ENCODE measurements at regions not wholly inside any gene's neighbourhood (a gene's known extent, or its start where the extent isn't known, plus 50 kb on each side); places are given as distances from the start of the nearest gene placed in this dataset.

- Mint-ChIP-seq H3K4me1 (ENCODE audit: low read depth, unreplicated experiment) (no peaks in the 10 kb centered on the region), H3K27ac (ENCODE audit: unreplicated experiment) (no peak overlapping the region), H3K4me3 (ENCODE audit: unreplicated experiment) (no peak overlapping the region), H3K36me3 (ENCODE audit: insufficient read depth, unreplicated experiment) (no peaks in the 10 kb centered on the region), H3K9me3 (ENCODE audit: unreplicated experiment) (no peaks in the 10 kb centered on the region), H3K27me3 (ENCODE audit: insufficient read depth, unreplicated experiment) (no peaks in the 10 kb centered on the region)
- intact Hi-C loops (cut with micrococcal nuclease; ENCODE audit: unreplicated experiment), result no loop called here
- no peak for DNase-seq
- H3K9me3 ChIP-seq, result no peaks in the 10 kb centered on the region
- BruUV-seq (replicated peaks), result no TSS peak
- ChIA-PET CTCF (no interaction called here), POLR2A (no interaction called here)
- no peaks in the 10 kb centered on the region for H3K4me1 ChIP-seq
- TF ChIP-seq, protein P1, sequence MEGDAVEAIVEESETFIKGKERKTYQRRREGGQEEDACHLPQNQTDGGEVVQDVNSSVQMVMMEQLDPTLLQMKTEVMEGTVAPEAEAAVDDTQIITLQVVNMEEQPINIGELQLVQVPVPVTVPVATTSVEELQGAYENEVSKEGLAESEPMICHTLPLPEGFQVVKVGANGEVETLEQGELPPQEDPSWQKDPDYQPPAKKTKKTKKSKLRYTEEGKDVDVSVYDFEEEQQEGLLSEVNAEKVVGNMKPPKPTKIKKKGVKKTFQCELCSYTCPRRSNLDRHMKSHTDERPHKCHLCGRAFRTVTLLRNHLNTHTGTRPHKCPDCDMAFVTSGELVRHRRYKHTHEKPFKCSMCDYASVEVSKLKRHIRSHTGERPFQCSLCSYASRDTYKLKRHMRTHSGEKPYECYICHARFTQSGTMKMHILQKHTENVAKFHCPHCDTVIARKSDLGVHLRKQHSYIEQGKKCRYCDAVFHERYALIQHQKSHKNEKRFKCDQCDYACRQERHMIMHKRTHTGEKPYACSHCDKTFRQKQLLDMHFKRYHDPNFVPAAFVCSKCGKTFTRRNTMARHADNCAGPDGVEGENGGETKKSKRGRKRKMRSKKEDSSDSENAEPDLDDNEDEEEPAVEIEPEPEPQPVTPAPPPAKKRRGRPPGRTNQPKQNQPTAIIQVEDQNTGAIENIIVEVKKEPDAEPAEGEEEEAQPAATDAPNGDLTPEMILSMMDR (IDR thresholded peaks at IDR 0.05; ENCODE audit: insufficient read depth in 1 of 2, low read depth in 1 of 2, low read length in 1 of 2, severe bottlenecking in 1 of 2, unreplicated experiment in 1 of 2), result no peak
- no peak overlapping the region for H3K4me3 ChIP-seq (ENCODE audit: low read depth, low read length)
- H3K36me3 ChIP-seq (ENCODE audit: control insufficient read depth, insufficient read depth, low read length), result no peaks in the 10 kb centered on the region
- no peaks in the 10 kb centered on the region for H3K27me3 ChIP-seq (replicated peaks; ENCODE audit: control insufficient read depth, insufficient read depth, low read length)
Measured at GRCh38 chr5:125283372-125283771, 536.9 kb upstream of the ZNF608 start.

- intact Hi-C loops (cut with micrococcal nuclease; ENCODE audit: unreplicated experiment), result no loop called here
- no TSS peak for BruUV-seq (replicated peaks)
- Histone ChIP-seq H3K4me1 (no peaks in the 10 kb centered on the region), H3K27me3 (replicated peaks; ENCODE audit: control insufficient read depth, insufficient read depth, low read length) (no peaks in the 10 kb centered on the region), H3K9me3 (no peaks in the 10 kb centered on the region), H3K4me3 (ENCODE audit: low read depth, low read length) (no peak overlapping the region), H3K36me3 (ENCODE audit: control insufficient read depth, insufficient read depth, low read length) (no peaks in the 10 kb centered on the region)
- CTCF ChIA-PET, result no interaction called here
- no peak overlapping the region for H3K27ac Mint-ChIP-seq (ENCODE audit: unreplicated experiment)
- DNase-seq, result no peak
- TF ChIP-seq, protein P1 (IDR thresholded peaks at IDR 0.05; ENCODE audit: insufficient read depth in 1 of 2, low read depth in 1 of 2, low read length in 1 of 2, severe bottlenecking in 1 of 2, unreplicated experiment in 1 of 2), result no peak
- no peaks in the 10 kb centered on the region for H3K36me3 Mint-ChIP-seq (ENCODE audit: insufficient read depth, unreplicated experiment)
- no peaks in the 10 kb centered on the region for H3K9me3 Mint-ChIP-seq (ENCODE audit: unreplicated experiment)
- no peak overlapping the region for H3K4me3 Mint-ChIP-seq (ENCODE audit: unreplicated experiment)
- POLR2A ChIA-PET, result no interaction called here
- H3K27me3 Mint-ChIP-seq (ENCODE audit: insufficient read depth, unreplicated experiment), result no peaks in the 10 kb centered on the region
- no peaks in the 10 kb centered on the region for H3K4me1 Mint-ChIP-seq (ENCODE audit: low read depth, unreplicated experiment)
Measured at GRCh38 chr5:125286271-125286670, 539.8 kb upstream of the ZNF608 start.

GRCh38 chr5:125289606-125290005 lies 543.2 kb upstream of the ZNF608 start:
- no peak overlapping the region for H3K4me3 ChIP-seq (ENCODE audit: low read depth, low read length)
- Mint-ChIP-seq H3K27me3 (ENCODE audit: insufficient read depth, unreplicated experiment) (no peaks in the 10 kb centered on the region), H3K9me3 (ENCODE audit: unreplicated experiment) (no peaks in the 10 kb centered on the region), H3K36me3 (ENCODE audit: insufficient read depth, unreplicated experiment) (no peaks in the 10 kb centered on the region), H3K27ac (ENCODE audit: unreplicated experiment) (no peak overlapping the region), H3K4me1 (ENCODE audit: low read depth, unreplicated experiment) (no peaks in the 10 kb centered on the region), H3K4me3 (ENCODE audit: unreplicated experiment) (no peak overlapping the region)
- intact Hi-C loops (cut with micrococcal nuclease; ENCODE audit: unreplicated experiment), result no loop called here
- TF ChIP-seq, protein P1 (IDR thresholded peaks at IDR 0.05; ENCODE audit: insufficient read depth in 1 of 2, low read depth in 1 of 2, low read length in 1 of 2, severe bottlenecking in 1 of 2, unreplicated experiment in 1 of 2), result no peak
- POLR2A ChIA-PET, result no interaction called here
- CTCF ChIA-PET, result no interaction called here
- H3K4me1 ChIP-seq, result no peaks in the 10 kb centered on the region
- H3K36me3 ChIP-seq (ENCODE audit: control insufficient read depth, insufficient read depth, low read length), result no peaks in the 10 kb centered on the region
- H3K27me3 ChIP-seq (replicated peaks; ENCODE audit: control insufficient read depth, insufficient read depth, low read length), result no peaks in the 10 kb centered on the region
- no peak for DNase-seq
- no peaks in the 10 kb centered on the region for H3K9me3 ChIP-seq
- BruUV-seq (replicated peaks), result no TSS peak
